HepG2 (cell line): ENCODE measurements at regions not wholly inside any gene's neighbourhood (a gene's known extent, or its start where the extent isn't known, plus 50 kb on each side); places are given as distances from the start of the nearest gene placed in this dataset.

ENCODE experiments used
- ATAC-seq: fragments of 200-7000 bp; cut with Tn5 transposase; 3 replicates; pipeline ENCODE4 v1.9.1; 2020; ENCODE audit warnings: mild to moderate bottlenecking, moderate library complexity
- BruUV-seq: library from RNA; stranded (reverse); fragments of 400-500 nt; replicated peaks from 2 replicates; lab custom pipeline; 2021; lab: Mats Ljungman, UMichigan
- CTCF ChIA-PET: fragments of 300-600 bp; formaldehyde crosslinking; extraction: SDS; loops from one replicate; lab custom pipeline; 2021; ENCODE audit warnings: low total read pairs, inconsistent platforms, low intra/inter-chr PET ratio; lab: Yijun Ruan, JAX
- POLR2A ChIA-PET: fragments of 350-600 bp; sonication (Branson Sonifier 250); formaldehyde crosslinking; loops from one replicate; lab custom pipeline; 2020; ENCODE audit warnings: antibody characterized with exemption, inconsistent platforms; lab: Yijun Ruan, JAX
- DNase-seq: peaks from one replicate; pipeline ENCODE4 v3.0.0-alpha.2; 2015; ENCODE audit warnings: low spot score
- FAIRE-seq: peaks from 3 replicates; lab custom pipeline; 2011; peaks lifted over from hg19 to GRCh38; lab: Jason Lieb, UNC
- H2AFZ ChIP-seq: one replicate; pipeline ENCODE4 v1.6.1; 2011; ENCODE audit warnings: low read length, inconsistent platforms
- H3K27ac ChIP-seq: fragments of 300-600 bp; 3 replicates; pipeline ENCODE4 v1.8.0; 2011; ENCODE audit warnings: mixed run types, mild to moderate bottlenecking, mixed read lengths, low read length, inconsistent platforms; ENCODE audit not compliant: insufficient read depth; ENCODE audit errors: extremely low read length
- H3K27me3 ChIP-seq, 2 experiments: fragments of 200-600 bp in 1 of 2; 2 replicates in 1 of 2; 3 replicates in 1 of 2; pipeline versions ENCODE4 v1.6.0 to v1.8.0; 2011; ENCODE audit warnings: low read length in 2 of 2, mild to moderate bottlenecking in 2 of 2, moderate library complexity in 2 of 2, inconsistent platforms in 1 of 2; ENCODE audit not compliant: insufficient read depth in 2 of 2, control insufficient read depth in 1 of 2
- H3K36me3 ChIP-seq, 2 experiments: fragments of 200-600 bp in 1 of 2; replicated peaks in 1 of 2; 2 replicates in 1 of 2; 3 replicates in 1 of 2; pipeline versions ENCODE4 v1.5.1 to v1.8.0; 2011; ENCODE audit warnings: low read length in 2 of 2, inconsistent platforms in 1 of 2; ENCODE audit not compliant: insufficient read depth in 2 of 2, control insufficient read depth in 1 of 2
- H3K4me1 ChIP-seq: 2 replicates; pipeline ENCODE4 v1.5.1; 2012; ENCODE audit warnings: low read length, inconsistent platforms; ENCODE audit not compliant: insufficient read depth
- H3K4me2 ChIP-seq: 2 replicates; pipeline ENCODE4 v1.6.0; 2011; ENCODE audit warnings: low read depth, low read length, inconsistent platforms
- H3K4me3 ChIP-seq, 3 experiments: fragments of 200-600 bp in 1 of 3; sonication (generic), shearing (Covaris generic) in 1 of 3; replicated peaks in 1 of 3; 2 replicates each; pipeline ENCODE4 v1.5.1; 2011 to 2016; ENCODE audit warnings: low read length in 3 of 3, inconsistent platforms in 2 of 3, low read depth in 2 of 3, mild to moderate bottlenecking in 2 of 3, control low read depth in 1 of 3, mixed read lengths in 1 of 3; ENCODE audit not compliant: insufficient read depth in 1 of 3
- H3K79me2 ChIP-seq: one replicate; pipeline ENCODE4 v1.6.1; 2011; ENCODE audit warnings: low read length, inconsistent platforms; ENCODE audit not compliant: insufficient read depth
- H3K9ac ChIP-seq: 2 replicates; pipeline ENCODE4 v1.6.0; 2011; ENCODE audit warnings: mild to moderate bottlenecking, low read depth, low read length, inconsistent platforms; ENCODE audit not compliant: insufficient read depth
- H3K9me3 ChIP-seq: 2 replicates; pipeline ENCODE4 v1.5.1; 2012; ENCODE audit warnings: mild to moderate bottlenecking, low read length
- H4K20me1 ChIP-seq: 2 replicates; pipeline ENCODE4 v1.6.0; 2011; ENCODE audit warnings: inconsistent platforms, mild to moderate bottlenecking, low read length, moderate library complexity; ENCODE audit not compliant: insufficient read depth
- ARNT2 ChIP-seq: sonication (generic); formaldehyde crosslinking; IDR thresholded peaks from 2 replicates; pipeline ENCODE4 v1.8.0; 2022; ENCODE audit warnings: mild to moderate bottlenecking, low read depth, missing genetic modification reagents, moderate library complexity
- EZH2 ChIP-seq: conservative IDR thresholded peaks from 2 replicates; pipeline ENCODE4 v1.6.1; 2012; ENCODE audit warnings: mild to moderate bottlenecking, low read depth, low read length, moderate library complexity
- GFI1 ChIP-seq: sonication (generic); formaldehyde crosslinking; IDR thresholded peaks from 2 replicates; pipeline ENCODE4 v1.5.0; 2020; ENCODE audit warnings: missing genetic modification reagents, mild to moderate bottlenecking, borderline replicate concordance
- HIVEP1 ChIP-seq: sonication (generic); formaldehyde crosslinking; IDR thresholded peaks from 2 replicates; pipeline ENCODE4 v1.4.0; 2020; ENCODE audit warnings: mild to moderate bottlenecking, missing genetic modification reagents
- JUN ChIP-seq: sonication (generic); formaldehyde crosslinking; IDR thresholded peaks from 2 replicates; pipeline ENCODE4 v1.4.0; 2020; ENCODE audit warnings: mild to moderate bottlenecking, missing genetic modification reagents
- NR2F2 ChIP-seq: IDR thresholded peaks from 2 replicates; pipeline ENCODE4 v1.6.1; 2012; ENCODE audit warnings: low read depth, inconsistent platforms, borderline replicate concordance
- REXO4 ChIP-seq: sonication (generic); formaldehyde crosslinking; IDR thresholded peaks from 2 replicates; pipeline ENCODE4 v1.8.0; 2022; ENCODE audit warnings: missing genetic modification reagents, mild to moderate bottlenecking, borderline replicate concordance
- SRSF4 ChIP-seq: fragments of 200-400 bp; formaldehyde crosslinking; IDR thresholded peaks from one replicate; pipeline ENCODE4 v1.6.1; 2018; ENCODE audit warnings: mild to moderate bottlenecking, low read depth, low read length, moderate library complexity; ENCODE audit not compliant: poor library complexity, severe bottlenecking
- TAF1 ChIP-seq: sonication (generic); formaldehyde crosslinking; IDR thresholded peaks from 2 replicates; pipeline ENCODE4 v1.4.0; 2020; ENCODE audit warnings: missing genetic modification reagents
- ZBTB20 ChIP-seq: sonication (generic); formaldehyde crosslinking; IDR thresholded peaks from 2 replicates; pipeline ENCODE4 v1.8.1; 2023; ENCODE audit warnings: missing genetic modification reagents, low read depth, mild to moderate bottlenecking, borderline replicate concordance
- ZBTB21 ChIP-seq: sonication (generic); formaldehyde crosslinking; IDR thresholded peaks from 2 replicates; pipeline ENCODE4 v1.4.0; 2020; ENCODE audit warnings: missing genetic modification reagents
- ZNF280D ChIP-seq: sonication (generic); formaldehyde crosslinking; IDR thresholded peaks from 2 replicates; pipeline ENCODE4 v1.5.1; 2020; ENCODE audit warnings: mild to moderate bottlenecking, missing genetic modification reagents
- ZNF30 ChIP-seq: sonication (generic); formaldehyde crosslinking; IDR thresholded peaks from 2 replicates; pipeline ENCODE4 v1.5.0; 2020; ENCODE audit warnings: mild to moderate bottlenecking, missing genetic modification reagents
- ZNF614 ChIP-seq: IDR thresholded peaks from 2 replicates; pipeline ENCODE4 v1.6.1; 2018; ENCODE audit warnings: missing biosample characterization, missing genetic modification reagents, inconsistent platforms, borderline replicate concordance
- WGBS: methylation state at CpG from one replicate; pipeline ENCODE4 v1.1.6; 2017; ENCODE audit warnings: low lambda C conversion rate; 5-methylcytosine and 5-hydroxymethylcytosine counted together
- in situ Hi-C: cut with HindIII; loops from 2 replicates; pipeline ENCODE4 v1.10.0; 2017; ENCODE audit warnings: low pct_unique_long_range_greater_than_20kb; ENCODE audit not compliant: extremely low pct_ligation_motif_present
- intact Hi-C: fragments of 100-400 bp; cut with micrococcal nuclease; formaldehyde crosslinking; loops from one replicate; pipeline ENCODE4 v1.10.0; 2022; ENCODE audit not compliant: unreplicated experiment
- TF ChIP-seq, protein P1 (sequence below): sonication (generic); formaldehyde crosslinking; IDR thresholded peaks from 2 replicates; pipeline ENCODE4 v1.5.0; 2020; ENCODE audit warnings: missing genetic modification reagents, mild to moderate bottlenecking, borderline replicate concordance
- TF ChIP-seq, protein P2 (sequence below): sonication (generic); formaldehyde crosslinking; conservative IDR thresholded peaks from 2 replicates; pipeline ENCODE4 v1.4.0; 2020; ENCODE audit warnings: missing genetic modification reagents
- TF ChIP-seq, protein P3 (sequence below): sonication (generic); formaldehyde crosslinking; IDR thresholded peaks from 2 replicates; pipeline ENCODE4 v1.4.0; 2020; ENCODE audit warnings: missing genetic modification reagents
- TF ChIP-seq, protein P4 (sequence below): IDR thresholded peaks from 2 replicates; pipeline ENCODE4 v1.6.1; 2012; ENCODE audit warnings: inconsistent platforms

DNA sequence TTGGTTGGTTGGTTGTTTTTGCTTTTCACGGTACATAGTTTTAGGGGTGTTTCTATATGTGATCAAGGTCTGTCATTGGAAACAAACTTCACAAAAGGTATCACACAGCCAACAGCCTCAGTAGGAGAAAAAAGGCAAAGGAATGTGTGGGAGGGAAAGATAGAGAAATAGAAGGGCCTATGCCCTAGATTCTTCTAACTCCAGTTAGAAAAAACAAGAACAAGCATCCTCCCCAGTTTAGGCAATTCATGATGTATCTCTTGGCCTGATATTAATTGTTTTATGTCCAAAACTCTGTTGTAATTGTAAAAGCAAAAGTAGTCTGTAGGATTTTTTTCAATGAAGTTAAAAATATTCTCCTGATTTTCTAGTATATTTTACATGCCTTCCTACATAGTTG, 192.4 kb upstream of the EDNRA start (continued):
- TF ChIP-seq ZNF280D (CRISPR knock-in tag) (no peak), ZNF30 (CRISPR knock-in tag) (no peak)

DNA sequence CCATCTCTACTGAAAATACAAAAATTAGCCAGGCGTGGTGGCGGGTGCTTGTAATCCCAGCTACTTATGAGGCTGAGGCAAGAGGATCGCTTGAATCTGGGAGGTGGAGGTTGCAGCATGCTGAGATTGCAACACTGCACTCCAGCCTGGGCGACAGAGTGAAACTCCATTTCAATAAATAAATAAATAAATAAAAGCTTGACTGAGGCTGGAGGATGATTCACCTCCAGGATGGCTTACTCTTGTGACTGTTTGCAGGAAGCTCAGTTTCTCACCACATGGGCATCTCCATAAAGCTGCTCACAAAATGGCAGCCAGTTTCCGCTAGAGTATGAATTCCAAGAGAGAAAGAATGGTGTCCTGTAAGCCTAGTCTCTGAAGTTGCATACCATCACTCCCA, 191.7 kb upstream of the EDNRA start:
- Histone ChIP-seq H3K4me2 (no peak overlapping the region), H2AFZ (no peak overlapping the region), H3K36me3 (no peaks in the 10 kb centered on the region), H3K9me3 (no peaks in the 10 kb centered on the region), H3K4me3 (no peak overlapping the region), H3K79me2 (no peaks in the 10 kb centered on the region), H3K4me1 (no peaks in the 10 kb centered on the region), H3K27me3 (no peaks in the 10 kb centered on the region), H3K27ac (no peak overlapping the region), H4K20me1 (no peaks in the 10 kb centered on the region), H3K9ac (no peak overlapping the region)
- CTCF ChIA-PET, result no interaction called here
- in situ Hi-C loops, result no loop called here
- no peak for FAIRE-seq
- DNase-seq, result no peak
- intact Hi-C loops, result no loop called here
- POLR2A ChIA-PET, result no interaction called here
- ATAC-seq, result no peak
- WGBS, result 33% methylated on average over 5 of the region's 5 CpGs
- no peak for TF ChIP-seq GFI1 (CRISPR knock-in tag)
- no peak for TF ChIP-seq HIVEP1 (CRISPR knock-in tag)
- no peak for TF ChIP-seq ZNF614
- TF ChIP-seq SRSF4, result no peak
- TF ChIP-seq EZH2, result no peak
- TF ChIP-seq, protein P1, sequence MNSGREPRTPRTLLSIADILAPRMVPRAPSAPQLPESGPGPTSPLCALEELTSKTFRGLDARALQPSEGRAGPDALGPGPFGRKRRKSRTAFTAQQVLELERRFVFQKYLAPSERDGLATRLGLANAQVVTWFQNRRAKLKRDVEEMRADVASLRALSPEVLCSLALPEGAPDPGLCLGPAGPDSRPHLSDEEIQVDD, result no peak
- no peak for TF ChIP-seq NR2F2
- no peak for TF ChIP-seq JUN (CRISPR knock-in tag)
- TF ChIP-seq TAF1 (CRISPR knock-in tag), result no peak
- no peak for TF ChIP-seq ZBTB21
- TF ChIP-seq, protein P2, sequence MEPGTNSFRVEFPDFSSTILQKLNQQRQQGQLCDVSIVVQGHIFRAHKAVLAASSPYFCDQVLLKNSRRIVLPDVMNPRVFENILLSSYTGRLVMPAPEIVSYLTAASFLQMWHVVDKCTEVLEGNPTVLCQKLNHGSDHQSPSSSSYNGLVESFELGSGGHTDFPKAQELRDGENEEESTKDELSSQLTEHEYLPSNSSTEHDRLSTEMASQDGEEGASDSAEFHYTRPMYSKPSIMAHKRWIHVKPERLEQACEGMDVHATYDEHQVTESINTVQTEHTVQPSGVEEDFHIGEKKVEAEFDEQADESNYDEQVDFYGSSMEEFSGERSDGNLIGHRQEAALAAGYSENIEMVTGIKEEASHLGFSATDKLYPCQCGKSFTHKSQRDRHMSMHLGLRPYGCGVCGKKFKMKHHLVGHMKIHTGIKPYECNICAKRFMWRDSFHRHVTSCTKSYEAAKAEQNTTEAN (CRISPR knock-in tag), result no peak
- TF ChIP-seq, protein P3, sequence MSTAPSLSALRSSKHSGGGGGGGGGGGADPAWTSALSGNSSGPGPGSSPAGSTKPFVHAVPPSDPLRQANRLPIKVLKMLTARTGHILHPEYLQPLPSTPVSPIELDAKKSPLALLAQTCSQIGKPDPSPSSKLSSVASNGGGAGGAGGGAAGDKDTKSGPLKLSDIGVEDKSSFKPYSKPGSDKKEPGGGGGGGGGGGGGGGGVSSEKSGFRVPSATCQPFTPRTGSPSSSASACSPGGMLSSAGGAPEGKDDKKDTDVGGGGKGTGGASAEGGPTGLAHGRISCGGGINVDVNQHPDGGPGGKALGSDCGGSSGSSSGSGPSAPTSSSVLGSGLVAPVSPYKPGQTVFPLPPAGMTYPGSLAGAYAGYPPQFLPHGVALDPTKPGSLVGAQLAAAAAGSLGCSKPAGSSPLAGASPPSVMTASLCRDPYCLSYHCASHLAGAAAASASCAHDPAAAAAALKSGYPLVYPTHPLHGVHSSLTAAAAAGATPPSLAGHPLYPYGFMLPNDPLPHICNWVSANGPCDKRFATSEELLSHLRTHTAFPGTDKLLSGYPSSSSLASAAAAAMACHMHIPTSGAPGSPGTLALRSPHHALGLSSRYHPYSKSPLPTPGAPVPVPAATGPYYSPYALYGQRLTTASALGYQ (CRISPR knock-in tag), result no peak
- TF ChIP-seq REXO4, result no peak
- TF ChIP-seq, protein P4, sequence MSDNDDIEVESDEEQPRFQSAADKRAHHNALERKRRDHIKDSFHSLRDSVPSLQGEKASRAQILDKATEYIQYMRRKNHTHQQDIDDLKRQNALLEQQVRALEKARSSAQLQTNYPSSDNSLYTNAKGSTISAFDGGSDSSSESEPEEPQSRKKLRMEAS, result no peak
- TF ChIP-seq ZBTB20 (CRISPR knock-in tag), result no peak
- TF ChIP-seq ARNT2 (CRISPR knock-in tag), result no peak
- no TSS peak for BruUV-seq
